ENCODE measurements at regions not wholly inside any gene's neighbourhood (a gene's known extent, or its start where the extent isn't known, plus 50 kb on each side); places are given as distances from the start of the nearest gene placed in this dataset.

- peak; percentile 8 to 56 for DNase-seq
- Histone ChIP-seq H3K4me1 (no peaks in the 10 kb centered on the region), H3K27me3 (peaks cover 0 to 54% of the 10 kb centered on the region in 2 donors), H3K4me3 (no peak overlapping the region), H3K9me3 (peaks cover 0 to 8% (median 0%) of the 10 kb centered on the region in 3 donors), H3K27ac (no peak overlapping the region), H3K36me3 (no peaks in the 10 kb centered on the region)
- intact Hi-C loops (cut with DNase I; ENCODE audit: low total_unique reads) = no loop called here
- TF ChIP-seq CTCF (IDR thresholded peaks at IDR 0.05) = no peak
These were observed 219.6 kb upstream of the C14orf180 start for GRCh38 chr14:104359969-104360442.

DNA sequence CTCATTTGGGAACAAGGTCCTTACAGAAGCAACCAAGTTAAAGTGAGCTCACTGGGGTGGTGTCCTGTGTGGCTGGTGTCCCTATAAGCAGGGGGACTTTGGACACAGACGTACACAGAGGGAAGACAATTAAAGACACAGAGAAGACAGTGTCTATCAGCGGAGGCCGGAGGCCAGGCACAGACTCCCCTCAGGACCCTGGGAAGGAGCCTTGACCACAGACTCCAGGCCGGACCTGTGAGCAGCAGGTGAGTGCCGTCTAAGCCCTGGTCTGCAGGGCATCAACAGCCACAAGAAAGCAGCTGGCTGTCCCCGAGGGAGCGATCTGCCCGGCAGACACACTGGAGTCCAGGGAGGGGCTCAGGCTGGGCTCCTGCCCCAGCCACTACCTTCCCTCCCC, 219.1 kb upstream of the C14orf180 start:
- peaks cover 0 to 8% (median 0%) of the 10 kb centered on the region in 3 donors for H3K9me3 ChIP-seq
- H3K4me3 ChIP-seq = no peak overlapping the region
- H3K27ac ChIP-seq = no peak overlapping the region
- no peaks in the 10 kb centered on the region for H3K4me1 ChIP-seq
- TF ChIP-seq CTCF (IDR thresholded peaks at IDR 0.05) = no peak
- peak; percentile 9 to 37 for DNase-seq
- intact Hi-C loops (cut with DNase I; ENCODE audit: low total_unique reads) = no loop called here
- H3K36me3 ChIP-seq = no peaks in the 10 kb centered on the region
- peaks cover 0 to 54% of the 10 kb centered on the region in 2 donors for H3K27me3 ChIP-seq

- Histone ChIP-seq H3K9me3 (peaks cover 0 to 8% (median 0%) of the 10 kb centered on the region in 3 donors), H3K4me3 (no peak overlapping the region), H3K36me3 (no peaks in the 10 kb centered on the region), H3K4me1 (no peaks in the 10 kb centered on the region), H3K27ac (no peak overlapping the region), H3K27me3 (peaks cover 0 to 54% of the 10 kb centered on the region in 2 donors)
- intact Hi-C loops (cut with DNase I; ENCODE audit: low total_unique reads) = no loop called here
- peak; percentile 15 to 57 for DNase-seq
- no peak for TF ChIP-seq CTCF (IDR thresholded peaks at IDR 0.05)
These were observed 218.4 kb upstream of the C14orf180 start for GRCh38 chr14:104361101-104361591.

DNA sequence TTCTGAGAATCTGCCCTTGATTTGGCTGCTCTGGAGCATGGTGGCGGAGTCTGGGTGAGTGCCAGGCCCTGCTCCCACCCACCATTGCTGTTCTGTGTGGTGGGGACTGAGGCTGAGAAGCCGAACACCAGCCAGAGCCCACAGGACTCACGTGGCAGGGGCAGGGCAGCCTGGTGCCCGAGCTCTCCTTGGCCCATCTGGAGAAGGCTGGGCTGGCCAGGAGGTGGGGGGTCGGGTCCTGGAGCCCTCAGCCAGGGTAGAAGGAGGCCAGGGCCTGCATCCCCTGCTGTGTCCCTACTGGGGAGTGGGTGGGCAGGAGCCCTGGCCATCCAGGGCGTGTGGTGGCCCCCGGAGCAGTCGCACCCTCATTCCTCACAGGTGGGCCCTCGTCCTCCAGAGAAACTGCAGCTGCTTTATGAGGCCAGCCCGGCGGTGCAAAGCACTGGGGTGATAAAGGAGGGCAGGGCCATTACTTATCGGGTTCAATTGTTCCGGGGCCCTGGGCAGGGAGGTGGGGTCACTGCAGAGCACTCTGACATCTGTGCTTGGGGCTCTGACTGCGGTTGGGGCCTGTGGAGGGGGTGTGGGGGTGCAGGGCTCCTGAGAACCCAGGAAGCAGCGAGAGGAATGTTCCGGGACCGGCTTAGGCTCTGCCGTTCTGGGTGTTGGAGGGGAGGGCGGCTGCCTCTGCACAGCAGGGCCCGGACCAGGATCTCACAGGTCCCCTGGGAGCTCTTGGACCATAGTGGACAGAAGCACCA, 217.5 kb upstream of the C14orf180 start:
- intact Hi-C loops (cut with DNase I; ENCODE audit: low total_unique reads) = no loop called here
- no peak for TF ChIP-seq CTCF (IDR thresholded peaks at IDR 0.05)
- peak in 1 of 2 donors; percentile 42 for DNase-seq
- no peak overlapping the region for H3K27ac ChIP-seq
- H3K36me3 ChIP-seq = no peaks in the 10 kb centered on the region
- no peak overlapping the region for H3K4me3 ChIP-seq
- H3K9me3 ChIP-seq = peaks cover 0 to 12% (median 0%) of the 10 kb centered on the region in 3 donors
- peaks cover 0 to 54% of the 10 kb centered on the region in 2 donors for H3K27me3 ChIP-seq
- no peaks in the 10 kb centered on the region for H3K4me1 ChIP-seq

DNA sequence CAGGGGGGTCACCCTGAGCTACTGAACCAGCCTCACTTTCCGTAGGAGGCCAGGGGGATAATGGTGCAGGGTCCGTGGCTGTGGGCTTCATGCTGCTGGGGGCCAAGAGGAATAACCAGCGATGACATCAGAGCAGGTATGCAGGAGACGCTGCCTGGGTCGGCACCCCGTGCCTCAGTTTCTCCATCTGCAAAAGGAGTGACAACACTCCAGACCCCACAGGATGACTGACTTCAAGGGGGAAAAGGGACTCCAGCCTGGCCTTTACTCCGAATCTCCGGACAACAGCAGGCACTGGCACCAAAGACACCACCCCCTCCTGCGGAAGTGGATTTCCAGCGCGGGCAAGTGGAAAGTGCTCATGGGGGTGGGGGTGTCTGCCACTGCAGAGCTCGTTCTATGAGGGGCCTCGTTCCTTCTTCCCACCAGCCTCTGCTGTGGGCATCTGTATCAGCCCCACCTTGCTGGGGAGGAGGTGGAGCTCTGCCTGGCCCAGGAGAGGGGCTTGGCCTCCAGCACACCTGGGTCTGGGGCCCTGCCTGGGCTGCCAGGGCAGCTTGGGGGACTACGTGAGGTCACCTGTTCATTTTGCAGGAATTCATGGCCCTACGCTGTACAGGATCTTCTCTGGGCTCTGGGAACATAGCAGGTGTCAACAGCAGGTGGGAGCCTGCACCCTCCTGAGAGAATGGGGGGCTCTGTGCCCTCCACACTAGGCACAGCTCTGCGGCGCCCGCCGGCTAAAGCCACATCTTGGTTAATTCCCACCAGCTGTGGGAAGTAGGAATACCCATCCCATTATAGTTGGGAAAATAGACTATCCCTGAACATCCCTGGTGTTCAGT, 216.6 kb upstream of the C14orf180 start:
- Histone ChIP-seq H3K4me1 (no peaks in the 10 kb centered on the region), H3K36me3 (no peaks in the 10 kb centered on the region), H3K27ac (no peak overlapping the region), H3K9me3 (peaks cover 0 to 12% (median 0%) of the 10 kb centered on the region in 3 donors), H3K4me3 (no peak overlapping the region), H3K27me3 (peaks cover 0 to 54% of the 10 kb centered on the region in 2 donors)
- intact Hi-C loops (cut with DNase I; ENCODE audit: low total_unique reads) = no loop called here
- DNase-seq = peak in 1 of 2 donors; percentile 44
- no peak for TF ChIP-seq CTCF (IDR thresholded peaks at IDR 0.05)

Measured in tibial artery (tissue), 4 donors.